ES-I3 (cell line): ENCODE measurements at regions not wholly inside any gene's neighbourhood (a gene's known extent, or its start where the extent isn't known, plus 50 kb on each side); places are given as distances from the start of the nearest gene placed in this dataset.

ENCODE experiments used
- H3K36me3 ChIP-seq: 2 replicates; pipeline ENCODE4 v1.6.1; 2013; ENCODE audit warnings: mild to moderate bottlenecking, low read length, control low read depth, moderate library complexity; ENCODE audit not compliant: insufficient read depth
- H3K4me1 ChIP-seq: 2 replicates; pipeline ENCODE4 v1.6.1; 2013; ENCODE audit warnings: mild to moderate bottlenecking, control low read depth, low read length; ENCODE audit not compliant: insufficient read depth
- H3K9ac ChIP-seq: 2 replicates; pipeline ENCODE4 v1.6.1; 2013; ENCODE audit warnings: low read depth, mild to moderate bottlenecking, low read length, moderate library complexity
- H3K9me3 ChIP-seq: 2 replicates; pipeline ENCODE4 v1.6.1; 2013; ENCODE audit warnings: mild to moderate bottlenecking, low read length, moderate library complexity; ENCODE audit not compliant: control insufficient read depth, insufficient read depth

DNA sequence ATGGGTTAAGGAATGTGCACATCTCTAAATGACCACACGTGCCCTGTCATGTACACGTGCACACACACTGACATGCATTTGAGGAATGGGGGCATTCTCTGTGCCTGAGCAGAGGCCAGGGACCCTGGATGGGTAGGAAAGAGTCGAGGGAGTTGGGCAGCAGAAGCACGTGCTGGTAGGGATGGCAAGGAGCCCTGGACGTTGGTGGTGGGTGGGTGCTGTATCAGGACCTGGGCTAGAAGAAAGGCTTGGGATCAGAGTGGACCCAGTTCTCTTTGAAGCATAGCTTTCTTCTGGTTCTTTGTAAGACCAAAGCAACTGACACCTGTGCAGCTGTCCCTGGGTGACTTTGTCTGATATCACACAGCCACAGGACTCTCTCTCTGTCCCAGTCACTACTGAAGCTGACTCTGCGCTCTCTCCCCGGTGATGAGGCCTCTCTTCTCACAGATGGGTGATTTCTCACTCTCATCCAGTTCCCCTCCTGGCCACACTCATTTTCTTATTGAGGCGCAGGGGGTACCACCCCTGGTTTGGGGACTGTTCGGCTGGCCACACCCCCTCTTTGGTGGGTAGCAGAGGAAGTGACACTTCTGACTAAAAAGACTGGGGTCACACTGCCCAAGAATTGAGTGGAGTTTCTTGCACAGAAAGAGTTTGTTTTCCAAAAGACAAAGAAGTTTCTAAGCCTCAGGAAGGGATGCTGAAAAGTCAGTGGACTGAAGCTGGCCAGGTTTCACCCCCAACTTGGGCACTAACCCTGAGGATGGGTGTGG lies 171.7 kb upstream of the RTL1 start:
- Histone ChIP-seq H3K4me1 (peaks cover 9% of the 10 kb centered on the region), H3K36me3 (no peaks in the 10 kb centered on the region), H3K9ac (no peak overlapping the region), H3K9me3 (no peaks in the 10 kb centered on the region)

DNA sequence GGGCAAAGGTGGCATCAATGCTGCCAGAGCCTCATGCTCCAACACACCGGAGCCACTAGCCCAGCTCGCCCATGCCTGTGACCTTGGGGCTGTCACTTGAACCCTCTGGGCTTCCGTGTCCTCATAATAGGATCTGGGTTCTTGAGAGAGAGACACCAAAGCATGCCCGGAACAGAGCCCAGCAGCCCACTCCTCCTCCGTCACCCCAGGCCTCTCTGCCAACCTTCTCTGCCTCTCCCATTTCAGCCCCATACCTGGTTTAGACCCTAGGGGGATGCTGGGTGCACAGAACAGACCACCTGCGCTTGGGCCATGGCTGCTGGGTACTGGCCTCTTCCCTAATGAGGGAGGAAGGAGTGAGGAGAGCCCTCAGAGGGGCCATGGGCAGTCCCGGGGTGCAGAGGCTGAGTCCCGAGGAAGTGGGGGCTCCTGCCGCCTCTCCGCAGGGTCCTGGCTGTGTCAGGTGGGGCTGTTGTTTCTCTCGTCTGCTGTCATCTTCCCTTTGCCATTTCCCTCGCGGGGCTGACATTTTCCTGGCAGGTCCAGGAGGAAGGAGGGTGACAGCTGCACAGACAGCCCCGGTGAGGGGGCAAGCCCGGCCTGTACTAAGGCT lies 172.4 kb upstream of the RTL1 start:
- no peaks in the 10 kb centered on the region for H3K9me3 ChIP-seq
- no peak overlapping the region for H3K9ac ChIP-seq
- no peaks in the 10 kb centered on the region for H3K36me3 ChIP-seq
- H3K4me1 ChIP-seq, result peaks cover 9% of the 10 kb centered on the region

GRCh38 chr14:101076451-101077198 lies 173.1 kb upstream of the RTL1 start:
- Histone ChIP-seq H3K36me3 (no peaks in the 10 kb centered on the region), H3K9me3 (no peaks in the 10 kb centered on the region), H3K9ac (peak overlapping the region; percentile 41; the same call in 1 of the 2 replicates), H3K4me1 (peaks cover 4% of the 10 kb centered on the region)

GRCh38 chr14:101077481-101078074 lies 174.1 kb upstream of the RTL1 start:
- Histone ChIP-seq H3K4me1 (peaks cover 4% of the 10 kb centered on the region), H3K36me3 (no peaks in the 10 kb centered on the region), H3K9ac (peak overlapping the region; percentile 41; the same call in 1 of the 2 replicates), H3K9me3 (no peaks in the 10 kb centered on the region)

GRCh38 chr14:101078170-101078891 lies 174.8 kb upstream of the RTL1 start:
- H3K9ac ChIP-seq, result peak overlapping the region; percentile 41; the same call in 1 of the 2 replicates
- no peaks in the 10 kb centered on the region for H3K36me3 ChIP-seq
- no peaks in the 10 kb centered on the region; the same call in 1 of the 2 replicates for H3K4me1 ChIP-seq
- no peaks in the 10 kb centered on the region for H3K9me3 ChIP-seq

GRCh38 chr14:101078892-101079221 lies 175.3 kb upstream of the RTL1 start:
- no peaks in the 10 kb centered on the region for H3K36me3 ChIP-seq
- H3K4me1 ChIP-seq, result no peaks in the 10 kb centered on the region; the same call in 1 of the 2 replicates
- no peaks in the 10 kb centered on the region for H3K9me3 ChIP-seq
- H3K9ac ChIP-seq, result no peak overlapping the region

- H3K9me3 ChIP-seq, result no peaks in the 10 kb centered on the region
- H3K4me1 ChIP-seq, result no peaks in the 10 kb centered on the region; the same call in 1 of the 2 replicates
- H3K9ac ChIP-seq, result no peak overlapping the region
- H3K36me3 ChIP-seq, result no peaks in the 10 kb centered on the region
Measured at GRCh38 chr14:101080922-101081593, 177.5 kb upstream of the RTL1 start.

GRCh38 chr14:101082036-101082435 lies 178.5 kb upstream of the RTL1 start:
- Histone ChIP-seq H3K9ac (no peak overlapping the region), H3K4me1 (no peaks in the 10 kb centered on the region; the same call in 1 of the 2 replicates), H3K9me3 (no peaks in the 10 kb centered on the region), H3K36me3 (no peaks in the 10 kb centered on the region)

- no peaks in the 10 kb centered on the region for H3K9me3 ChIP-seq
- H3K9ac ChIP-seq, result no peak overlapping the region
- H3K4me1 ChIP-seq, result no peaks in the 10 kb centered on the region; the same call in 1 of the 2 replicates
- H3K36me3 ChIP-seq, result no peaks in the 10 kb centered on the region
Measured at GRCh38 chr14:101082436-101083384, 179.2 kb upstream of the RTL1 start.

- H3K36me3 ChIP-seq, result no peaks in the 10 kb centered on the region
- no peaks in the 10 kb centered on the region for H3K9me3 ChIP-seq
- no peak overlapping the region for H3K9ac ChIP-seq
- H3K4me1 ChIP-seq, result no peaks in the 10 kb centered on the region
Measured at GRCh38 chr14:101083564-101084435, 180.3 kb upstream of the RTL1 start.

DNA sequence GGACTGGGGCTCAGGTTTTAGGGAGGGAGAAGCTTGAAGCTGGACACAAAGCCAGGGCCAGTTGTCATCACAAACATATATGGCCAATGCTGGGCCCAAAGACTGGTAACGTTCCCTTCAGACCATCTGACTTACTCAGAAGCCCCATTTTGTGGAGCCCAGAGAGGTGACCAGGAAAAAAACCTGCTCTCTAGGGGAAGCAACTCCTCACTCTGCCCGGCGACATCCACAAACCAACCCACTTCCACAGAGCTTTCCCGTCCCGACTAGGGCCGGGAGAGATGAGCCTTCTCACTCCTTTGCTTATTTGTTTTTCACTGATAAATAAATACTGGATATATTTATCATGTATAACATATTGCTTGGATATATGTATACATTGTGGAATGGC lies 180.9 kb upstream of the RTL1 start:
- Histone ChIP-seq H3K9me3 (no peaks in the 10 kb centered on the region), H3K4me1 (no peaks in the 10 kb centered on the region)

GRCh38 chr14:101086926-101087325 lies 183.4 kb upstream of the RTL1 start:
- no peaks in the 10 kb centered on the region for H3K36me3 ChIP-seq
- no peaks in the 10 kb centered on the region for H3K4me1 ChIP-seq
- no peak overlapping the region for H3K9ac ChIP-seq
- no peaks in the 10 kb centered on the region; the same call in 1 of the 2 replicates for H3K9me3 ChIP-seq

More for the DNA sequence above, 180.9 kb upstream of the RTL1 start:
- H3K36me3 ChIP-seq, result no peaks in the 10 kb centered on the region
- H3K9ac ChIP-seq, result no peak overlapping the region
